ENCODE measurements at regions not wholly inside any gene's neighbourhood (a gene's known extent, or its start where the extent isn't known, plus 50 kb on each side); places are given as distances from the start of the nearest gene placed in this dataset.

DNA sequence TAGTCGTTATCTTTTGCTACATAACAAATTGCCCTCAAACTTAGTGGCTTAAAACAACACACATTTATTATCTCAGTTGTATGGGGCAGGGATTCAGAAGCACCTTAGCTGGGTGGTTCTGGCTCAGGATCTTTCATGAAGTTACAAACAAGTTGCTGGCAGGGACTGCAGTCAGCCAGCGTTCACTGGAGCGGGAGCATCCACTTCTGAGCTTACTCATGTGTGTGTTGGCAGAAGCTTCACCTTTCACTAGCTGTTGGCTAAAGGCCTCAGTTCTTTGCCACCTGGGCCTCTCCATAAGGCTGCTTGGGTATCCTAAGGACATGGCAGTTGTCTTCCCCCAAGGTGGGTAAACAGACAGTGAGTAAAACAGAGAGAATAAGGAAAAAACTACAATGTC is 365.7 kb downstream of the RPS29 start:
- DNase-seq (ENCODE audit: low spot score) (no peak), ATAC-seq (no peak)
- Mint-ChIP-seq H3K9me3 (peaks cover 2% of the 10 kb centered on the region), H3K27me3 (peaks cover 0 to 5% of the 10 kb centered on the region in 2 donors), H3K4me3 (no peak overlapping the region), H3K27ac (no peak overlapping the region), H3K36me3 (no peaks in the 10 kb centered on the region), H3K4me1 (ENCODE audit: low read depth in 2 of 2) (no peaks in the 10 kb centered on the region)

DNA sequence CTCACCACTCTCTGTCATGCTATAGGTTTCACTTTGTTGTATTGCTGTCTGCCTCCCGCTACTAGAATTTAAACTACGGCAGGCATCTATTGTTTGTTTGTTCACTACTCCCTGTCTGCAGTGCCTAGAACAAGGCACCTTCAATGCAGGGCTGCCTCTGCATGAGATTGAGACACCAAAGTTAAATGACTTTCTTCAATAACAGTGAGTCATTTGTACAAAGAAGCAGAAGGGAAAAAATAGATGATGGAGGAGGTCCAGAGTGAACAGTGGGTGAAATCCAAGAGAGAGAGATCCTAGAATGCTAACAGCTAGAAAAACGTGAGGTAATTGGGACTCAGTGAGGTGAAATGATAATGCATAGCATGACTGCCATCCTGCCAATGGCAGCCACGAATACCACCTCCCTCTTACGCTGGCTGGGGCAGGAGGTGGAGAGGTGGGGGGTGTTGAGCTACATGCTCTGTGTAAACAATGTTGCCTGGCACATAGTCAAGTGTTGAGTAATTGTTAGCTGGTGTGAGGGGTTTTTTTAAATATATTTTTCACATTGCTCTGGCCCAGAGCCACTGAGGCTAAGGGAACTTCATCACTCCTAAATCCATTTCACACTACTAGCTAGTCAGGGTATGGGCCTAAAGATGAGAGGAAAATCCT is 367.6 kb downstream of the RPS29 start:
- peaks cover 0 to 5% of the 10 kb centered on the region in 2 donors for H3K27me3 Mint-ChIP-seq
- no peak overlapping the region for H3K4me3 Mint-ChIP-seq
- H3K27ac Mint-ChIP-seq = no peak overlapping the region
- no peaks in the 10 kb centered on the region for H3K36me3 Mint-ChIP-seq
- H3K4me1 Mint-ChIP-seq (ENCODE audit: low read depth in 2 of 2) = no peaks in the 10 kb centered on the region
- ATAC-seq = no peak
- no peak for DNase-seq (ENCODE audit: low spot score)
- H3K9me3 Mint-ChIP-seq = peaks cover 3% of the 10 kb centered on the region

DNA sequence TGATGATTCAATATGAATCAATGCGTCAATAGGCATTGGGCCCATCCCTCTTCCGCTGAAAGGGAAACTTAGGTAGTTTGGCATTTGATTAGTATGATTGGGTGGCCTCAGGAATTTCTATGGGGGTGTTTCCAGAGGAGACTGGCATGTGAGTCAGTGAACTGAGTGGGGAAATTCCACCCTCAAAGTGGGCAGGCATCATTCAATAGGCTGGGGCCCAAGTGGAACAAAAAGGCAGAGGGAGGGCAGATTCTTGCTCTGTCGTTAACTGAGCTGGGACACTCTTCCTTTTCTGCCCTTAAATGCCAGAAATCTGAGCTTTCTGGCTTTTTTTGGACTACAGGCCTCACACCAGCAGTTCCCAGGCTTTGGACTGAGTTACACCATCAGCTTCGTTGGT is 373.5 kb downstream of the RPS29 start:
- Mint-ChIP-seq H3K36me3 (no peaks in the 10 kb centered on the region), H3K27ac (no peak overlapping the region), H3K4me1 (ENCODE audit: low read depth in 2 of 2) (no peaks in the 10 kb centered on the region), H3K9me3 (peaks cover 5% of the 10 kb centered on the region), H3K4me3 (no peak overlapping the region), H3K27me3 (no peaks in the 10 kb centered on the region)
- DNase-seq (ENCODE audit: low spot score) (no peak), ATAC-seq (no peak)

GRCh38 chr14:49209416-49209815 is 376.8 kb downstream of the RPS29 start:
- H3K36me3 Mint-ChIP-seq = no peaks in the 10 kb centered on the region
- no peak for DNase-seq (ENCODE audit: low spot score)
- no peak for ATAC-seq
- H3K4me1 Mint-ChIP-seq (ENCODE audit: low read depth in 2 of 2) = no peaks in the 10 kb centered on the region
- no peak overlapping the region for H3K27ac Mint-ChIP-seq
- no peak overlapping the region for H3K4me3 Mint-ChIP-seq
- no peaks in the 10 kb centered on the region for H3K27me3 Mint-ChIP-seq
- H3K9me3 Mint-ChIP-seq = peaks cover 2% of the 10 kb centered on the region

- H3K9me3 Mint-ChIP-seq = peaks cover 2% of the 10 kb centered on the region
- H3K4me1 Mint-ChIP-seq (ENCODE audit: low read depth in 2 of 2) = no peaks in the 10 kb centered on the region
- DNase-seq (ENCODE audit: low spot score) (no peak), ATAC-seq (no peak)
- H3K36me3 Mint-ChIP-seq = no peaks in the 10 kb centered on the region
- H3K27me3 Mint-ChIP-seq = no peaks in the 10 kb centered on the region
- H3K4me3 Mint-ChIP-seq = no peak overlapping the region
- H3K27ac Mint-ChIP-seq = no peak overlapping the region
Measured at GRCh38 chr14:49206828-49207227, 379.4 kb downstream of the RPS29 start.

GRCh38 chr14:49203676-49204075 is 382.5 kb downstream of the RPS29 start:
- ATAC-seq = no peak

GRCh38 chr14:49199159-49199558 is 387.0 kb downstream of the RPS29 start:
- no peak for ATAC-seq
- H3K4me3 Mint-ChIP-seq = no peak overlapping the region
- no peak overlapping the region for H3K27ac Mint-ChIP-seq
- no peaks in the 10 kb centered on the region for H3K36me3 Mint-ChIP-seq
- peaks cover 0 to 2% of the 10 kb centered on the region in 2 donors for H3K27me3 Mint-ChIP-seq
- no peaks in the 10 kb centered on the region for H3K4me1 Mint-ChIP-seq (ENCODE audit: low read depth in 2 of 2)
- no peak for DNase-seq (ENCODE audit: low spot score)
- H3K9me3 Mint-ChIP-seq = no peaks in the 10 kb centered on the region

More at GRCh38 chr14:49203676-49204075, 382.5 kb downstream of the RPS29 start:
- Mint-ChIP-seq H3K27me3 (no peaks in the 10 kb centered on the region), H3K27ac (no peak overlapping the region), H3K4me1 (ENCODE audit: low read depth in 2 of 2) (no peaks in the 10 kb centered on the region), H3K9me3 (no peaks in the 10 kb centered on the region), H3K4me3 (no peak overlapping the region), H3K36me3 (no peaks in the 10 kb centered on the region)
- DNase-seq (ENCODE audit: low spot score) = no peak

DNA sequence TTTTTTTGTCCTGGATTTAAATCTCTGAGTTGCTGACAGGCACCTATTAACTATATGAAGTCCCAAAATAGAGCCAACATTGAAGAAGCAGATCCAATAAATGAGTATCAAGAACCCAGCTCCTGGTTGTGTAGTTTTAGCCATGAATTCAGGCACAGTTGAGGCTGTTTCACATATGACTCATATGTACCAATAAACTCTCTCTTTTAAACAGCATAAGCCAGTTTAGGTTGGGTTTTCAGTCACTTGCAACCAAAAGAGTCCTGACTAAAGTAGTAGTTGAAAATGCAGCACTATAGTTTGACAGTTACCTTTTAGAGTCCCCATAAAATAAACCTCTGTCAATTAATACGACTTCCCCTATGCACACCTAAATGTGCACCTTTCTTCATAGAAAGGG is 389.9 kb downstream of the RPS29 start:
- DNase-seq (ENCODE audit: low spot score) (no peak), ATAC-seq (no peak)
- H3K27me3 Mint-ChIP-seq = peaks cover 0 to 2% of the 10 kb centered on the region in 2 donors
- H3K4me3 Mint-ChIP-seq = no peak overlapping the region
- peaks cover 2% of the 10 kb centered on the region for H3K9me3 Mint-ChIP-seq
- no peaks in the 10 kb centered on the region for H3K36me3 Mint-ChIP-seq
- no peak overlapping the region for H3K27ac Mint-ChIP-seq
- H3K4me1 Mint-ChIP-seq (ENCODE audit: low read depth in 2 of 2) = no peaks in the 10 kb centered on the region

GRCh38 chr14:49194067-49194466 is 392.1 kb downstream of the RPS29 start:
- ATAC-seq = no peak
- no peaks in the 10 kb centered on the region for H3K36me3 Mint-ChIP-seq
- H3K27ac Mint-ChIP-seq = no peak overlapping the region
- no peak for DNase-seq (ENCODE audit: low spot score)
- no peak overlapping the region for H3K4me3 Mint-ChIP-seq
- H3K4me1 Mint-ChIP-seq (ENCODE audit: low read depth in 2 of 2) = no peaks in the 10 kb centered on the region
- peaks cover 2% of the 10 kb centered on the region for H3K9me3 Mint-ChIP-seq
- peaks cover 0 to 2% of the 10 kb centered on the region in 2 donors for H3K27me3 Mint-ChIP-seq

DNA sequence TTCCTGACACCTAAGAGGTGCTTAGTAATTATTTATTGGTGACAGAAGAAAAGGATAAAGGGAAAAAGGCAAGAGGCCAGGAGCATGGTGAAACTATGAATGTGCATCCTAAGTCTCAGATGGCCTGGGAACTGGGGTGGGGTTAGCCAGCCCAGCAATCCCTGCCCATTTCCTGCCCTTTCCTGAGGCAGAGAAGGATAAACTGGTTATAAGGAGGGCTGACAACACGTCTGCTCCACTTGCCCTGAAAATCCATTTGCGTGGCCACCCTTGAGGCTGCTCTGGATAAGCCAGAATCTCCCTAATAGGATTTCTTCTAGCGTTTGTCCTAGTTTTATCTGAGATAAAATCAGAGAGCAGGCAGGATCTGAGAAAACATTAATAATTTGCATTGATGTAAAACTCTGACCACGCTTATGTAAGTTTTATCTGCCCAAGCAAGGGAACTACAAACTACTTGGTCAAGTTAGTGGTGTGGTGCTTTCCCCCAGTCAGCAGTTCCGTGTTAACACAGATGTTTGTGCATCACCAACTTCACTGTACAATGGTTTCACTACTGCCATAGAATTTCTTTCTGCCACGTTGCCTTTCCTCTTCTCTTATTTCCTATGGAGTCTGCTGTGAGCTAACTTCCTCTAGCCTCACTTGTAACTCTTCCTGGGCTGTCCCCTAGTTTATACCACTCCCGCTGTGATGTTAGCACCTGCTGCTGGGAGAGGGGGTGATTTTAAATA is 392.7 kb downstream of the RPS29 start:
- no peak for ATAC-seq
- Mint-ChIP-seq H3K9me3 (peaks cover 2% of the 10 kb centered on the region), H3K27me3 (peaks cover 0 to 2% of the 10 kb centered on the region in 2 donors), H3K36me3 (no peaks in the 10 kb centered on the region), H3K4me1 (ENCODE audit: low read depth in 2 of 2) (no peaks in the 10 kb centered on the region), H3K27ac (no peak overlapping the region), H3K4me3 (no peak overlapping the region)
- DNase-seq (ENCODE audit: low spot score) = no peak

- Mint-ChIP-seq H3K4me1 (ENCODE audit: low read depth in 2 of 2) (no peaks in the 10 kb centered on the region), H3K27ac (no peak overlapping the region), H3K9me3 (peaks cover 6% of the 10 kb centered on the region), H3K36me3 (no peaks in the 10 kb centered on the region), H3K4me3 (no peak overlapping the region), H3K27me3 (no peaks in the 10 kb centered on the region)
- ATAC-seq (no peak), DNase-seq (ENCODE audit: low spot score) (no peak)
Measured at GRCh38 chr14:49191380-49191779, 394.8 kb downstream of the RPS29 start.

GRCh38 chr14:49189375-49189774 is 396.8 kb downstream of the RPS29 start:
- Mint-ChIP-seq H3K27me3 (no peaks in the 10 kb centered on the region), H3K4me1 (ENCODE audit: low read depth in 2 of 2) (no peaks in the 10 kb centered on the region), H3K27ac (no peak overlapping the region), H3K9me3 (peaks cover 6% of the 10 kb centered on the region), H3K4me3 (no peak overlapping the region), H3K36me3 (no peaks in the 10 kb centered on the region)
- ATAC-seq (no peak), DNase-seq (ENCODE audit: low spot score) (no peak)

- peaks cover 3% of the 10 kb centered on the region for H3K9me3 Mint-ChIP-seq
- DNase-seq (ENCODE audit: low spot score) (no peak), ATAC-seq (no peak)
- H3K27ac Mint-ChIP-seq = no peak overlapping the region
- no peaks in the 10 kb centered on the region for H3K36me3 Mint-ChIP-seq
- no peak overlapping the region for H3K4me3 Mint-ChIP-seq
- no peaks in the 10 kb centered on the region for H3K4me1 Mint-ChIP-seq (ENCODE audit: low read depth in 2 of 2)
- no peaks in the 10 kb centered on the region for H3K27me3 Mint-ChIP-seq
Measured at GRCh38 chr14:49187799-49188198, 398.4 kb downstream of the RPS29 start.

DNA sequence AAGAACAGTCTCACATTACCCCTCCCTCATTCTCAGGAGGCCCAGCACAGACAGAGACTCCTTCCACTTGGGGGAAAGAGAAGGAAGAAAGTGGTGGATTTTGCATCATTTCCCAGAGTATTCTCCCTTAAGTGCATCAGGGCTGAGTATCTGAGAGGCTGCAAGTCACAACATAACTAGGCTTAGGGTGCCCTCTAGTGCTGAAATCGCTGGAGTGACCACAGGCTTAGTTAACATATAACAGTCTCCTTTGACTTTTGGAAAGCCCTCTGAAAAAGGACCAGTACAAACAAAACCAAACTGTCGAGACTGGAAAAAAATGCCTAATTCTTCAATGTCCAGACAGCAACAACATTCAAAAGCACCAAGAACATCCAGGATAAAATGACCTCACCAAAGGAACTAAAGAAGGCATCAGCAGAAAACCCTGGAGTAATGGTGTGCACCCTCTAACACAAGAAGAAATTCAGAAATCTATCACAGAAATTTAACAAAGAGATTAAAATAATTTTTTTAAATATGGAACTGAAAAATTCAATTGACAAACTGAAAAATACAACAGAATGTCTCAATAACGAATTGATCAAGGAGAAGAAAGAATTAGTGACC is 412.3 kb downstream of the RPS29 start:
- Mint-ChIP-seq H3K4me1 (ENCODE audit: low read depth in 2 of 2) (no peaks in the 10 kb centered on the region), H3K27ac (no peak overlapping the region), H3K9me3 (no peaks in the 10 kb centered on the region), H3K27me3 (no peaks in the 10 kb centered on the region), H3K36me3 (no peaks in the 10 kb centered on the region), H3K4me3 (no peak overlapping the region)
- DNase-seq (ENCODE audit: low spot score) (no peak), ATAC-seq (no peak)
